Panc1 (cell line): ENCODE measurements at regions not wholly inside any gene's neighbourhood (a gene's known extent, or its start where the extent isn't known, plus 50 kb on each side); places are given as distances from the start of the nearest gene placed in this dataset.

ENCODE experiments used
- ATAC-seq: fragments of 200-7000 bp; cut with Tn5 transposase; 2 replicates; pipeline ENCODE4 v1.9.1; 2020; ENCODE audit warnings: mild to moderate bottlenecking, moderate library complexity
- BruUV-seq: library from RNA; stranded (reverse); fragments of 400-500 nt; replicated peaks from 2 replicates; lab custom pipeline; 2021; lab: Mats Ljungman, UMichigan
- CTCF ChIA-PET: fragments of 300-600 bp; sonication (Branson Sonifier 250); formaldehyde crosslinking; loops from one replicate; lab custom pipeline; 2022; ENCODE audit warnings: antibody characterized with exemption; lab: Charles Lee
- POLR2A ChIA-PET: fragments of 300-600 bp; sonication (Branson Sonifier 250); formaldehyde crosslinking; loops from one replicate; lab custom pipeline; 2022; ENCODE audit warnings: antibody characterized with exemption; lab: Charles Lee
- DNase-seq: peaks from one replicate; pipeline ENCODE4 v3.0.0-alpha.2; 2010; ENCODE audit warnings: low read depth, low spot score
- H3K27ac ChIP-seq: 2 replicates; pipeline ENCODE4 v1.5.1; 2011; ENCODE audit warnings: mild to moderate bottlenecking, low read length, inconsistent platforms
- H3K27me3 ChIP-seq: fragments of 200-500 bp; sonication (Bioruptor generic); 2 replicates; pipeline ENCODE4 v1.6.0; 2014; ENCODE audit warnings: low read length, inconsistent platforms; ENCODE audit not compliant: control insufficient read depth, insufficient read depth
- H3K36me3 ChIP-seq: fragments of 200-500 bp; sonication (Bioruptor generic); 2 replicates; pipeline ENCODE4 v1.5.1; 2014; ENCODE audit warnings: inconsistent platforms, mild to moderate bottlenecking, low read length, moderate library complexity; ENCODE audit not compliant: control insufficient read depth, insufficient read depth
- H3K4me1 ChIP-seq: 2 replicates; pipeline ENCODE4 v1.5.1; 2011; ENCODE audit warnings: inconsistent platforms, mild to moderate bottlenecking, low read length, moderate library complexity; ENCODE audit not compliant: control insufficient read depth, insufficient read depth
- H3K4me3 ChIP-seq, 2 experiments: 2 replicates each; pipeline ENCODE4 v1.5.1; 2011 to 2012; ENCODE audit warnings: low read depth in 2 of 2, low read length in 2 of 2, mild to moderate bottlenecking in 2 of 2, inconsistent platforms in 1 of 2, moderate library complexity in 1 of 2
- H3K9me3 ChIP-seq: fragments of 200-500 bp; sonication (Bioruptor generic); 2 replicates; pipeline ENCODE4 v1.5.1; 2014; ENCODE audit warnings: low read depth, mild to moderate bottlenecking, inconsistent platforms, low read length, moderate library complexity; ENCODE audit not compliant: control insufficient read depth, insufficient read depth
- POLR2AphosphoS5 ChIP-seq: IDR thresholded peaks from 2 replicates; pipeline ENCODE4 v1.6.1; 2012; ENCODE audit warnings: mild to moderate bottlenecking, low read depth, low read length, moderate library complexity
- SIN3A ChIP-seq: IDR thresholded peaks from 2 replicates; pipeline ENCODE4 v1.6.1; 2012; ENCODE audit warnings: low read depth, mild to moderate bottlenecking, low read length, moderate library complexity, borderline replicate concordance; ENCODE audit not compliant: insufficient read depth
- TCF7L2 ChIP-seq: IDR thresholded peaks from 2 replicates; pipeline ENCODE4 v1.6.1; 2011; ENCODE audit warnings: mild to moderate bottlenecking, low read depth, low read length, inconsistent platforms
- in situ Hi-C: cut with HindIII; loops from 2 replicates; pipeline ENCODE4 v1.10.0; 2016; ENCODE audit warnings: low sequenced_read_pairs, low pct_unique_long_range_greater_than_20kb
- intact Hi-C: fragments of 100-400 bp; cut with micrococcal nuclease; formaldehyde crosslinking; loops from one replicate; pipeline ENCODE4 v1.10.0; 2022; ENCODE audit not compliant: unreplicated experiment
- TF ChIP-seq, protein P1 (sequence below): fragments of 450-650 bp; IDR thresholded peaks from 2 replicates; pipeline ENCODE4 v1.5.1; 2017; ENCODE audit warnings: mild to moderate bottlenecking
- TF ChIP-seq, protein P2 (sequence below), 2 experiments: IDR thresholded peaks; 2 replicates each; pipeline ENCODE4 v1.6.1; 2011 to 2012; ENCODE audit warnings: low read depth in 2 of 2, control low read depth in 1 of 2, low read length in 1 of 2, mild to moderate bottlenecking in 1 of 2, moderate library complexity in 1 of 2; ENCODE audit not compliant: insufficient read depth in 1 of 2

- no peak overlapping the region for H3K4me3 ChIP-seq
- POLR2A ChIA-PET = no interaction called here
- no TSS peak for BruUV-seq
- in situ Hi-C loops (no loop called here), intact Hi-C loops (no loop called here)
- H3K36me3 ChIP-seq = no peaks in the 10 kb centered on the region
- H3K4me1 ChIP-seq = no peaks in the 10 kb centered on the region
- DNase-seq (no peak), ATAC-seq (no peak)
- no peak overlapping the region for H3K27ac ChIP-seq
- CTCF ChIA-PET = no interaction called here
- H3K9me3 ChIP-seq = no peaks in the 10 kb centered on the region; the same call in 1 of the 2 replicates
- peaks cover 4% of the 10 kb centered on the region; the same call in 1 of the 2 replicates for H3K27me3 ChIP-seq
- TF ChIP-seq POLR2AphosphoS5 = no peak
- TF ChIP-seq, protein P1, sequence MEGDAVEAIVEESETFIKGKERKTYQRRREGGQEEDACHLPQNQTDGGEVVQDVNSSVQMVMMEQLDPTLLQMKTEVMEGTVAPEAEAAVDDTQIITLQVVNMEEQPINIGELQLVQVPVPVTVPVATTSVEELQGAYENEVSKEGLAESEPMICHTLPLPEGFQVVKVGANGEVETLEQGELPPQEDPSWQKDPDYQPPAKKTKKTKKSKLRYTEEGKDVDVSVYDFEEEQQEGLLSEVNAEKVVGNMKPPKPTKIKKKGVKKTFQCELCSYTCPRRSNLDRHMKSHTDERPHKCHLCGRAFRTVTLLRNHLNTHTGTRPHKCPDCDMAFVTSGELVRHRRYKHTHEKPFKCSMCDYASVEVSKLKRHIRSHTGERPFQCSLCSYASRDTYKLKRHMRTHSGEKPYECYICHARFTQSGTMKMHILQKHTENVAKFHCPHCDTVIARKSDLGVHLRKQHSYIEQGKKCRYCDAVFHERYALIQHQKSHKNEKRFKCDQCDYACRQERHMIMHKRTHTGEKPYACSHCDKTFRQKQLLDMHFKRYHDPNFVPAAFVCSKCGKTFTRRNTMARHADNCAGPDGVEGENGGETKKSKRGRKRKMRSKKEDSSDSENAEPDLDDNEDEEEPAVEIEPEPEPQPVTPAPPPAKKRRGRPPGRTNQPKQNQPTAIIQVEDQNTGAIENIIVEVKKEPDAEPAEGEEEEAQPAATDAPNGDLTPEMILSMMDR = no peak
Observed at GRCh38 chr14:104403421-104404220, 175.9 kb upstream of the C14orf180 start.

- no peak for ATAC-seq
- Histone ChIP-seq H3K27me3 (peaks cover 4% of the 10 kb centered on the region; the same call in 1 of the 2 replicates), H3K27ac (no peak overlapping the region), H3K4me3 (no peak overlapping the region), H3K36me3 (no peaks in the 10 kb centered on the region), H3K4me1 (no peaks in the 10 kb centered on the region), H3K9me3 (no peaks in the 10 kb centered on the region; the same call in 1 of the 2 replicates)
- ChIA-PET CTCF (no interaction called here), POLR2A (no interaction called here)
- intact Hi-C loops = no loop called here
- no peak for TF ChIP-seq TCF7L2
- TF ChIP-seq, protein P2, sequence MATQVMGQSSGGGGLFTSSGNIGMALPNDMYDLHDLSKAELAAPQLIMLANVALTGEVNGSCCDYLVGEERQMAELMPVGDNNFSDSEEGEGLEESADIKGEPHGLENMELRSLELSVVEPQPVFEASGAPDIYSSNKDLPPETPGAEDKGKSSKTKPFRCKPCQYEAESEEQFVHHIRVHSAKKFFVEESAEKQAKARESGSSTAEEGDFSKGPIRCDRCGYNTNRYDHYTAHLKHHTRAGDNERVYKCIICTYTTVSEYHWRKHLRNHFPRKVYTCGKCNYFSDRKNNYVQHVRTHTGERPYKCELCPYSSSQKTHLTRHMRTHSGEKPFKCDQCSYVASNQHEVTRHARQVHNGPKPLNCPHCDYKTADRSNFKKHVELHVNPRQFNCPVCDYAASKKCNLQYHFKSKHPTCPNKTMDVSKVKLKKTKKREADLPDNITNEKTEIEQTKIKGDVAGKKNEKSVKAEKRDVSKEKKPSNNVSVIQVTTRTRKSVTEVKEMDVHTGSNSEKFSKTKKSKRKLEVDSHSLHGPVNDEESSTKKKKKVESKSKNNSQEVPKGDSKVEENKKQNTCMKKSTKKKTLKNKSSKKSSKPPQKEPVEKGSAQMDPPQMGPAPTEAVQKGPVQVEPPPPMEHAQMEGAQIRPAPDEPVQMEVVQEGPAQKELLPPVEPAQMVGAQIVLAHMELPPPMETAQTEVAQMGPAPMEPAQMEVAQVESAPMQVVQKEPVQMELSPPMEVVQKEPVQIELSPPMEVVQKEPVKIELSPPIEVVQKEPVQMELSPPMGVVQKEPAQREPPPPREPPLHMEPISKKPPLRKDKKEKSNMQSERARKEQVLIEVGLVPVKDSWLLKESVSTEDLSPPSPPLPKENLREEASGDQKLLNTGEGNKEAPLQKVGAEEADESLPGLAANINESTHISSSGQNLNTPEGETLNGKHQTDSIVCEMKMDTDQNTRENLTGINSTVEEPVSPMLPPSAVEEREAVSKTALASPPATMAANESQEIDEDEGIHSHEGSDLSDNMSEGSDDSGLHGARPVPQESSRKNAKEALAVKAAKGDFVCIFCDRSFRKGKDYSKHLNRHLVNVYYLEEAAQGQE (IDR thresholded peaks at IDR 0.05; ENCODE audit: insufficient read depth in 1 of 2, low read depth in 2 of 2, low read length in 1 of 2) = no peak
- TF ChIP-seq POLR2AphosphoS5 = no peak
- no peak for DNase-seq
- in situ Hi-C loops = no loop called here
- no TSS peak for BruUV-seq
Observed at GRCh38 chr14:104404922-104405321, 174.6 kb upstream of the C14orf180 start.

- TF ChIP-seq SIN3A (no peak), POLR2AphosphoS5 (no peak)
- peaks cover 4% of the 10 kb centered on the region; the same call in 1 of the 2 replicates for H3K27me3 ChIP-seq
- no peak overlapping the region for H3K27ac ChIP-seq
- ChIA-PET POLR2A (no interaction called here), CTCF (no interaction called here)
- H3K4me3 ChIP-seq = no peak overlapping the region
- no peak for ATAC-seq
- no peaks in the 10 kb centered on the region; the same call in 1 of the 2 replicates for H3K9me3 ChIP-seq
- intact Hi-C loops = no loop called here
- H3K4me1 ChIP-seq = no peaks in the 10 kb centered on the region
- no peak for DNase-seq
- in situ Hi-C loops = no loop called here
- H3K36me3 ChIP-seq = no peaks in the 10 kb centered on the region
- no TSS peak for BruUV-seq
Observed at GRCh38 chr14:104405360-104406226, 174.0 kb upstream of the C14orf180 start.
